IMR-90 (cell line): ENCODE measurements at regions not wholly inside any gene's neighbourhood (a gene's known extent, or its start where the extent isn't known, plus 50 kb on each side); places are given as distances from the start of the nearest gene placed in this dataset.

Experiments used
- ATAC-seq: fragments of 200-7000 bp; cut with Tn5 transposase; 2 replicates; pipeline ENCODE4 v1.9.1; 2020; ENCODE audit warnings: low read depth, mild to moderate bottlenecking, moderate library complexity
- BruUV-seq: library from RNA; stranded (reverse); fragments of 400-500 nt; replicated peaks from 2 replicates; lab custom pipeline; 2021; lab: Mats Ljungman, UMichigan
- CTCF ChIA-PET: fragments of 300-600 bp; formaldehyde crosslinking; extraction: SDS; loops from one replicate; lab custom pipeline; 2021; ENCODE audit warnings: antibody characterized with exemption; lab: Yijun Ruan, JAX
- POLR2A ChIA-PET: fragments of 300-600 bp; sonication (Branson Sonifier 250); formaldehyde crosslinking; loops from one replicate; lab custom pipeline; 2022; ENCODE audit warnings: antibody characterized with exemption; ENCODE audit not compliant: unreplicated experiment; lab: Charles Lee
- DNase-seq: peaks from one replicate; pipeline ENCODE4 v3.0.0; 2013
- H2AFZ ChIP-seq: replicated peaks from 2 replicates; pipeline ENCODE3; 2013; ENCODE audit warnings: low read length, mild to moderate bottlenecking; ENCODE audit not compliant: poor library complexity
- H2AK5ac ChIP-seq: 2 replicates; pipeline ENCODE4 v1.6.1; 2013; ENCODE audit warnings: low read depth, low read length, inconsistent platforms
- H2AK9ac ChIP-seq: replicated peaks from 2 replicates; pipeline ENCODE3; 2013; ENCODE audit warnings: mild to moderate bottlenecking, low read depth, low read length, moderate library complexity; ENCODE audit not compliant: poor library complexity
- H2BK120ac ChIP-seq: 2 replicates; pipeline ENCODE4 v1.6.1; 2013; ENCODE audit warnings: low read depth, low read length, inconsistent platforms
- H2BK15ac ChIP-seq: 3 replicates; pipeline ENCODE4 v1.6.1; 2013; ENCODE audit warnings: low read depth, low read length, inconsistent platforms
- H2BK20ac ChIP-seq: 2 replicates; pipeline ENCODE4 v1.6.1; 2013; ENCODE audit warnings: low read depth, mild to moderate bottlenecking, inconsistent platforms, low read length, moderate library complexity
- H2BK5ac ChIP-seq: 2 replicates; pipeline ENCODE4 v1.6.1; 2013; ENCODE audit warnings: mild to moderate bottlenecking, low read depth, low read length, inconsistent platforms; ENCODE audit not compliant: poor library complexity, severe bottlenecking
- H3K14ac ChIP-seq: replicated peaks from 2 replicates; pipeline ENCODE4 v1.6.1; 2013; ENCODE audit warnings: low read depth, low read length, inconsistent platforms
- H3K18ac ChIP-seq: 2 replicates; pipeline ENCODE4 v1.6.1; 2013; ENCODE audit warnings: low read depth, low read length, control low read depth
- H3K23ac ChIP-seq: 2 replicates; pipeline ENCODE4 v1.6.1; 2013; ENCODE audit warnings: low read depth, low read length, inconsistent platforms
- H3K27ac ChIP-seq: 2 replicates; pipeline ENCODE4 v1.5.1; 2013; ENCODE audit warnings: mild to moderate bottlenecking, control low read depth, low read length; ENCODE audit not compliant: insufficient read depth
- H3K27me3 ChIP-seq: 2 replicates; pipeline ENCODE4 v1.6.1; 2013; ENCODE audit warnings: low read length; ENCODE audit not compliant: control insufficient read depth, insufficient read depth
- H3K36me3 ChIP-seq: 2 replicates; pipeline ENCODE4 v1.6.1; 2013; ENCODE audit warnings: low read length, mixed read lengths; ENCODE audit not compliant: control insufficient read depth, insufficient read depth
- H3K4ac ChIP-seq: 2 replicates; pipeline ENCODE4 v1.6.1; 2013; ENCODE audit warnings: low read depth, low read length, inconsistent platforms
- H3K4me1 ChIP-seq: 2 replicates; pipeline ENCODE4 v1.6.1; 2013; ENCODE audit warnings: low read length, mixed read lengths; ENCODE audit not compliant: control insufficient read depth, insufficient read depth
- H3K4me2 ChIP-seq: 2 replicates; pipeline ENCODE4 v1.6.1; 2013; ENCODE audit warnings: low read depth, mild to moderate bottlenecking, control low read depth, low read length, moderate library complexity
- H3K4me3 ChIP-seq: 2 replicates; pipeline ENCODE4 v1.5.1; 2013; ENCODE audit warnings: low read depth, mild to moderate bottlenecking, control low read depth, low read length, moderate library complexity; ENCODE audit not compliant: insufficient read depth
- H3K56ac ChIP-seq: 2 replicates; pipeline ENCODE4 v1.6.1; 2013; ENCODE audit warnings: low read length, inconsistent platforms; ENCODE audit not compliant: insufficient read depth; ENCODE audit errors: extremely low read depth
- H3K79me1 ChIP-seq, 2 experiments: 2 replicates each; pipeline ENCODE4 v1.6.1; 2013; ENCODE audit warnings: low read length in 2 of 2, inconsistent platforms in 1 of 2, low read depth in 1 of 2
- H3K9ac ChIP-seq: 2 replicates; pipeline ENCODE4 v1.6.1; 2013; ENCODE audit warnings: low read depth, low read length, control low read depth
- H3K9me1 ChIP-seq: 2 replicates; pipeline ENCODE4 v1.6.1; 2013; ENCODE audit warnings: low read length, inconsistent platforms; ENCODE audit not compliant: insufficient read depth
- H3K9me3 ChIP-seq: 2 replicates; pipeline ENCODE4 v1.6.1; 2013; ENCODE audit warnings: low read length; ENCODE audit not compliant: control insufficient read depth, insufficient read depth
- H4K20me1 ChIP-seq: 2 replicates; pipeline ENCODE4 v1.6.1; 2013; ENCODE audit warnings: low read length, inconsistent platforms; ENCODE audit not compliant: insufficient read depth
- H4K5ac ChIP-seq: 2 replicates; pipeline ENCODE4 v1.6.1; 2013; ENCODE audit warnings: mild to moderate bottlenecking, low read depth, low read length, control low read depth
- H4K8ac ChIP-seq, 2 experiments: 2 replicates each; pipeline ENCODE4 v1.6.1; 2013; ENCODE audit warnings: low read depth in 2 of 2, low read length in 2 of 2, control low read depth in 1 of 2, inconsistent platforms in 1 of 2
- H4K91ac ChIP-seq: 2 replicates; pipeline ENCODE4 v1.6.1; 2013; ENCODE audit warnings: low read depth, low read length, inconsistent platforms; ENCODE audit not compliant: insufficient read depth
- POLR2A ChIP-seq: IDR thresholded peaks from 2 replicates; pipeline ENCODE4 v1.6.1; 2012; ENCODE audit warnings: mild to moderate bottlenecking, low read depth, low read length
- WGBS, 2 experiments: methylation state at CpG; one replicate each; pipeline versions ENCODE4 v1.1.5 to v1.1.7; 2013; ENCODE audit warnings: missing lambda C conversion rate in 2 of 2; ENCODE audit not compliant: insufficient read length in 1 of 2; ENCODE audit errors: extremely low coverage in 2 of 2; 5-methylcytosine and 5-hydroxymethylcytosine counted together
- dilution Hi-C: fragments of 300-500 bp; cut with HindIII; formaldehyde crosslinking; loops from one replicate; pipeline ENCODE4 v1.14.3; 2018; ENCODE audit warnings: low sequenced_read_pairs; ENCODE audit not compliant: unreplicated experiment
- in situ Hi-C: fragments of 300-500 bp; cut with MboI; formaldehyde crosslinking; loops from 3 replicates; pipeline ENCODE4 v1.14.3; 2019; ENCODE audit warnings: low sequenced_read_pairs, inconsistent platforms, mixed read lengths
- intact Hi-C: fragments of 100-400 bp; cut with micrococcal nuclease; formaldehyde crosslinking; loops from 2 replicates; pipeline ENCODE4 v1.10.0; 2022

DNA sequence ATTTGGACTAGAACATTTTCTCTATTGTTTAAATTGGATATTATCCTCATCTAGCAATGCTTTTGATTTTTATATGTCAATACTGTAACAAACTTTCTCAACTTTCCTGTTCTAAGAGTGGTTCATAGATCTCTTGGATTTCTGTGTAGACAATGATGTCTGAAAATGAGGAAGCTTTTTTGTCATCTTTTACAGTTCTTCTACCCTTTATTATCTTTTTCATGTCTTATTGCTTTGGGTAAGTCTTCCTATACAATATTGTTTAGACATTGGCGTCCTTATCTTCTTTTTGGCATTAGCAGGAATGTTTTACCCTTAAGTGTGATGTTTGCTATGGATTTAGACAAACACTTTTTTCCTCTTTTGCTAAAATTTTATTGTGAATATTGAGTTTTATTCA is 91.5 kb upstream of the MTHFD1L start:
- Histone ChIP-seq H3K23ac (no peak overlapping the region), H4K91ac (no peak overlapping the region), H4K20me1 (no peaks in the 10 kb centered on the region), H2BK20ac (no peak overlapping the region), H2BK5ac (no peak overlapping the region), H3K4ac (no peak overlapping the region), H3K18ac (no peak overlapping the region), H2AK5ac (no peak overlapping the region), H4K8ac (no peak overlapping the region), H2BK120ac (no peak overlapping the region), H3K56ac (no peak overlapping the region), H2AFZ (no peak overlapping the region), H2AK9ac (no peak overlapping the region), H3K27ac (no peak overlapping the region), H3K4me1 (no peaks in the 10 kb centered on the region), H3K9me1 (no peaks in the 10 kb centered on the region), H3K14ac (no peak overlapping the region), H3K79me1 (no peaks in the 10 kb centered on the region), H3K9ac (no peak overlapping the region), H3K27me3 (no peaks in the 10 kb centered on the region), H4K5ac (no peak overlapping the region), H3K9me3 (no peaks in the 10 kb centered on the region), H3K4me3 (no peak overlapping the region), H2BK15ac (no peak overlapping the region), H3K4me2 (no peak overlapping the region), H3K36me3 (no peaks in the 10 kb centered on the region)
- CTCF ChIA-PET: no interaction called here
- TF ChIP-seq POLR2A: no peak
- intact Hi-C loops: no loop called here
- dilution Hi-C loops: no loop called here
- in situ Hi-C loops: no loop called here
- WGBS, 2 experiments: no CpG with 5 or more reads among the region's 1 CpG
- no TSS peak for BruUV-seq
- DNase-seq (no peak), ATAC-seq (no peak)
- POLR2A ChIA-PET: no interaction called here
